HepG2 (cell line): ENCODE measurements at regions not wholly inside any gene's neighbourhood (a gene's known extent, or its start where the extent isn't known, plus 50 kb on each side); places are given as distances from the start of the nearest gene placed in this dataset.

Source experiments
- CBX1 ChIP-seq: IDR thresholded peaks from one replicate; pipeline ENCODE4 v1.6.1; 2016; ENCODE audit warnings: antibody characterized with exemption, low read depth
- HDAC2 ChIP-seq: sonication (generic); formaldehyde crosslinking; IDR thresholded peaks from 2 replicates; pipeline ENCODE4 v1.4.0; 2020; ENCODE audit warnings: missing genetic modification reagents
- HMGXB4 ChIP-seq, 2 experiments: sonication (generic) in 1 of 2; formaldehyde crosslinking in 1 of 2; IDR thresholded peaks; 2 replicates each; pipeline versions ENCODE4 v1.4.0 to v1.6.1; 2018 to 2020; ENCODE audit warnings: missing genetic modification reagents in 2 of 2, borderline replicate concordance in 1 of 2, low read depth in 1 of 2, mild to moderate bottlenecking in 1 of 2, missing biosample characterization in 1 of 2
- HOXA5 ChIP-seq: sonication (generic); formaldehyde crosslinking; IDR thresholded peaks from 2 replicates; pipeline ENCODE4 v1.4.0; 2020; ENCODE audit warnings: missing genetic modification reagents
- PBX2 ChIP-seq: IDR thresholded peaks from 2 replicates; pipeline ENCODE4 v1.6.1; 2016; ENCODE audit warnings: control low read depth
- SALL1 ChIP-seq: sonication (generic); formaldehyde crosslinking; IDR thresholded peaks from 2 replicates; pipeline ENCODE4 v1.8.0; 2022; ENCODE audit warnings: mild to moderate bottlenecking, missing genetic modification reagents
- SP140L ChIP-seq: sonication (generic); formaldehyde crosslinking; IDR thresholded peaks from 2 replicates; pipeline ENCODE4 v1.4.0; 2020; ENCODE audit warnings: missing genetic modification reagents, borderline replicate concordance
- SRSF1 ChIP-seq: fragments of 200-400 bp; formaldehyde crosslinking; optimal IDR thresholded peaks from 2 replicates; pipeline ENCODE3; 2017; ENCODE audit warnings: mild to moderate bottlenecking, low read depth, low read length, moderate library complexity
- TARDBP ChIP-seq: sonication (generic); formaldehyde crosslinking; IDR thresholded peaks from 2 replicates; pipeline ENCODE4 v1.8.0; 2022; ENCODE audit warnings: mild to moderate bottlenecking, missing genetic modification reagents
- THAP11 ChIP-seq: IDR thresholded peaks from 2 replicates; pipeline ENCODE4 v1.6.1; 2016; ENCODE audit warnings: missing biosample characterization, missing genetic modification reagents
- ZBTB43 ChIP-seq: sonication (generic); formaldehyde crosslinking; conservative IDR thresholded peaks from 2 replicates; pipeline ENCODE4 v1.4.0; 2020; ENCODE audit warnings: missing genetic modification reagents
- ZFP36L2 ChIP-seq: sonication (generic); formaldehyde crosslinking; IDR thresholded peaks from 2 replicates; pipeline ENCODE4 v1.4.0; 2020; ENCODE audit warnings: missing genetic modification reagents
- ZFX ChIP-seq: sonication (generic); formaldehyde crosslinking; IDR thresholded peaks from 2 replicates; pipeline ENCODE4 v1.4.0; 2020; ENCODE audit warnings: mild to moderate bottlenecking, low read depth, missing genetic modification reagents, moderate library complexity
- ZMYM3 ChIP-seq: sonication (generic); formaldehyde crosslinking; IDR thresholded peaks from 2 replicates; pipeline ENCODE4 v1.5.1; 2020; ENCODE audit warnings: mild to moderate bottlenecking, missing genetic modification reagents
- ZNF17 ChIP-seq: sonication (generic); formaldehyde crosslinking; IDR thresholded peaks from 2 replicates; pipeline ENCODE4 v1.5.0; 2020; ENCODE audit warnings: mild to moderate bottlenecking, missing genetic modification reagents
- ZNF207 ChIP-seq: fragments of 450-650 bp; IDR thresholded peaks from 2 replicates; pipeline ENCODE4 v1.6.1; 2016; ENCODE audit warnings: antibody characterized with exemption, borderline replicate concordance
- ZNF589 ChIP-seq: sonication (generic); formaldehyde crosslinking; conservative IDR thresholded peaks from 2 replicates; pipeline ENCODE4 v1.8.0; 2022; ENCODE audit warnings: mild to moderate bottlenecking, moderate library complexity, missing genetic modification reagents
- ZNF891 ChIP-seq: sonication (generic); formaldehyde crosslinking; IDR thresholded peaks from 2 replicates; pipeline ENCODE4 v1.5.0; 2020; ENCODE audit warnings: mild to moderate bottlenecking, missing genetic modification reagents
- TF ChIP-seq, protein P1 (sequence below): sonication (generic); formaldehyde crosslinking; IDR thresholded peaks from 2 replicates; pipeline ENCODE4 v1.5.0; 2020; ENCODE audit warnings: missing genetic modification reagents
- TF ChIP-seq, protein P2 (sequence below): sonication (generic); formaldehyde crosslinking; IDR thresholded peaks from 2 replicates; pipeline ENCODE4 v1.4.0; 2020; ENCODE audit warnings: mild to moderate bottlenecking, missing genetic modification reagents, borderline replicate concordance

DNA sequence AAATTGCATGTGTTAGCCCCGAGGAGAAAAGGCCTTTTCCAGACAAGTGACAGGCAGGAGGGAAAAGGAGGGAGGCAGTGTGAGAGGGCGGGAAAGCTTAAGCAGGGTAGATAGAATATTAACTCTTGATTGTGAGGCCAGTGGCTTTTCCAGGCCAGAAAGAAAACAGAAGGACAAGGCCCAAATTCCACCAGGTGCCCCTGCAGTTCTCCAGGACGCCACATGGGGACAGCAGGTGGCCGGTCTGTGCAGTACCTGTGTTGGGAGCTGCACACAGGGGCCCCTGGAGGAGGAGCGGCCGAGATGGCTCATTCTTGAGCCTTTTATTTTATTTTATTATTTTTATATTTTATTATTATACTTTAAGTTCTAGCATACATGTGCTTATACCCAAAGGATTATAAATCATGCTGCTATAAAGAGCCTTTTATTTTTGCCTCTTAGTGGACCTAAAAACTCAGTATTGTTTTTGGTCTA, 141.3 kb upstream of the KLF14 start (continued):
- TF ChIP-seq ZBTB43 (CRISPR knock-in tag) (no peak), HOXA5 (CRISPR knock-in tag) (no peak), HDAC2 (CRISPR knock-in tag) (no peak), CBX1 (no peak), PBX2 (CRISPR knock-in tag) (no peak), ZNF891 (no peak), TARDBP (CRISPR knock-in tag) (no peak), HMGXB4 (CRISPR knock-in tag; IDR thresholded peaks at IDR 0.05; ENCODE audit: borderline replicate concordance in 1 of 2, low read depth in 1 of 2) (0 out of 4 replicates have a peak, but pooled peaks of 1 of the 2 experiments have one; percentile 40), SALL1 (CRISPR knock-in tag) (peak; percentile 41; the same call in 1 of the 2 replicates), SP140L (CRISPR knock-in tag) (no peak), ZFX (CRISPR knock-in tag) (0 out of 2 replicates have a peak, but pooled peaks have one; percentile 27), ZFP36L2 (CRISPR knock-in tag) (no peak), ZNF207 (no peak), ZNF589 (CRISPR knock-in tag) (no peak), SRSF1 (no peak), ZNF17 (CRISPR knock-in tag) (no peak), THAP11 (CRISPR knock-in tag) (no peak), ZMYM3 (CRISPR knock-in tag) (no peak)
- TF ChIP-seq, protein P1, sequence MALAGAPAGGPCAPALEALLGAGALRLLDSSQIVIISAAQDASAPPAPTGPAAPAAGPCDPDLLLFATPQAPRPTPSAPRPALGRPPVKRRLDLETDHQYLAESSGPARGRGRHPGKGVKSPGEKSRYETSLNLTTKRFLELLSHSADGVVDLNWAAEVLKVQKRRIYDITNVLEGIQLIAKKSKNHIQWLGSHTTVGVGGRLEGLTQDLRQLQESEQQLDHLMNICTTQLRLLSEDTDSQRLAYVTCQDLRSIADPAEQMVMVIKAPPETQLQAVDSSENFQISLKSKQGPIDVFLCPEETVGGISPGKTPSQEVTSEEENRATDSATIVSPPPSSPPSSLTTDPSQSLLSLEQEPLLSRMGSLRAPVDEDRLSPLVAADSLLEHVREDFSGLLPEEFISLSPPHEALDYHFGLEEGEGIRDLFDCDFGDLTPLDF = peak; percentile 51; the same call in 1 of the 2 replicates
- TF ChIP-seq, protein P2, sequence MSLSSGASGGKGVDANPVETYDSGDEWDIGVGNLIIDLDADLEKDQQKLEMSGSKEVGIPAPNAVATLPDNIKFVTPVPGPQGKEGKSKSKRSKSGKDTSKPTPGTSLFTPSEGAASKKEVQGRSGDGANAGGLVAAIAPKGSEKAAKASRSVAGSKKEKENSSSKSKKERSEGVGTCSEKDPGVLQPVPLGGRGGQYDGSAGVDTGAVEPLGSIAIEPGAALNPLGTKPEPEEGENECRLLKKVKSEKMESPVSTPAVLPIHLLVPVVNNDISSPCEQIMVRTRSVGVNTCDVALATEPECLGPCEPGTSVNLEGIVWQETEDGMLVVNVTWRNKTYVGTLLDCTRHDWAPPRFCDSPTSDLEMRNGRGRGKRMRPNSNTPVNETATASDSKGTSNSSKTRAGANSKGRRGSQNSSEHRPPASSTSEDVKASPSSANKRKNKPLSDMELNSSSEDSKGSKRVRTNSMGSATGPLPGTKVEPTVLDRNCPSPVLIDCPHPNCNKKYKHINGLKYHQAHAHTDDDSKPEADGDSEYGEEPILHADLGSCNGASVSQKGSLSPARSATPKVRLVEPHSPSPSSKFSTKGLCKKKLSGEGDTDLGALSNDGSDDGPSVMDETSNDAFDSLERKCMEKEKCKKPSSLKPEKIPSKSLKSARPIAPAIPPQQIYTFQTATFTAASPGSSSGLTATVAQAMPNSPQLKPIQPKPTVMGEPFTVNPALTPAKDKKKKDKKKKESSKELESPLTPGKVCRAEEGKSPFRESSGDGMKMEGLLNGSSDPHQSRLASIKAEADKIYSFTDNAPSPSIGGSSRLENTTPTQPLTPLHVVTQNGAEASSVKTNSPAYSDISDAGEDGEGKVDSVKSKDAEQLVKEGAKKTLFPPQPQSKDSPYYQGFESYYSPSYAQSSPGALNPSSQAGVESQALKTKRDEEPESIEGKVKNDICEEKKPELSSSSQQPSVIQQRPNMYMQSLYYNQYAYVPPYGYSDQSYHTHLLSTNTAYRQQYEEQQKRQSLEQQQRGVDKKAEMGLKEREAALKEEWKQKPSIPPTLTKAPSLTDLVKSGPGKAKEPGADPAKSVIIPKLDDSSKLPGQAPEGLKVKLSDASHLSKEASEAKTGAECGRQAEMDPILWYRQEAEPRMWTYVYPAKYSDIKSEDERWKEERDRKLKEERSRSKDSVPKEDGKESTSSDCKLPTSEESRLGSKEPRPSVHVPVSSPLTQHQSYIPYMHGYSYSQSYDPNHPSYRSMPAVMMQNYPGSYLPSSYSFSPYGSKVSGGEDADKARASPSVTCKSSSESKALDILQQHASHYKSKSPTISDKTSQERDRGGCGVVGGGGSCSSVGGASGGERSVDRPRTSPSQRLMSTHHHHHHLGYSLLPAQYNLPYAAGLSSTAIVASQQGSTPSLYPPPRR (CRISPR knock-in tag) = no peak
